ENCODE measurements at regions not wholly inside any gene's neighbourhood (a gene's known extent, or its start where the extent isn't known, plus 50 kb on each side); places are given as distances from the start of the nearest gene placed in this dataset.

- no TSS peak for BruUV-seq (replicated peaks)
- TF ChIP-seq CTCF (IDR thresholded peaks at IDR 0.05) (no peak), SIN3A (IDR thresholded peaks at IDR 0.05; ENCODE audit: borderline replicate concordance, insufficient read depth, low read depth, low read length) (no peak), TCF7L2 (IDR thresholded peaks at IDR 0.05; ENCODE audit: low read depth, low read length) (no peak), REST (IDR thresholded peaks at IDR 0.05; ENCODE audit: insufficient read depth in 1 of 2, low read depth in 2 of 2, low read length in 1 of 2) (no peak), POLR2AphosphoS5 (IDR thresholded peaks at IDR 0.05; ENCODE audit: low read depth, low read length) (no peak)
- Histone ChIP-seq H3K36me3 (ENCODE audit: control insufficient read depth, insufficient read depth, low read length) (no peaks in the 10 kb centered on the region), H3K4me3 (ENCODE audit: low read depth in 2 of 2, low read length in 2 of 2) (no peak overlapping the region), H3K4me1 (ENCODE audit: control insufficient read depth, insufficient read depth, low read length) (no peaks in the 10 kb centered on the region; the same call in 1 of the 2 replicates), H3K27ac (ENCODE audit: low read length) (peak overlapping the region; percentile 72; the same call in 1 of the 2 replicates), H3K9me3 (ENCODE audit: control insufficient read depth, insufficient read depth, low read depth, low read length) (no peaks in the 10 kb centered on the region), H3K27me3 (ENCODE audit: control insufficient read depth, insufficient read depth, low read length) (no peaks in the 10 kb centered on the region)
- intact Hi-C loops (cut with micrococcal nuclease; ENCODE audit: unreplicated experiment) (no loop called here), in situ Hi-C loops (cut with HindIII; ENCODE audit: low pct_unique_long_range_greater_than_20kb, low sequenced_read_pairs) (no loop called here)
- ATAC-seq (peak; percentile 71), DNase-seq (ENCODE audit: low read depth, low spot score) (no peak)
- ChIA-PET CTCF (no interaction called here), POLR2A (no interaction called here)
These were observed 425.1 kb upstream of the ROBO1 start for GRCh38 chr3:80192936-80193335.

- DNase-seq (ENCODE audit: low read depth, low spot score), result peak; percentile 72
- no peaks in the 10 kb centered on the region; the same call in 1 of the 2 replicates for H3K4me1 ChIP-seq (ENCODE audit: control insufficient read depth, insufficient read depth, low read length)
- peak; percentile 79 for ATAC-seq
- H3K27ac ChIP-seq (ENCODE audit: low read length), result peak overlapping the region; percentile 57
- POLR2A ChIA-PET, result no interaction called here
- CTCF ChIA-PET, result no interaction called here
- H3K9me3 ChIP-seq (ENCODE audit: control insufficient read depth, insufficient read depth, low read depth, low read length), result no peaks in the 10 kb centered on the region
- H3K4me3 ChIP-seq (ENCODE audit: low read depth in 2 of 2, low read length in 2 of 2), result no peak overlapping the region
- no peaks in the 10 kb centered on the region for H3K27me3 ChIP-seq (ENCODE audit: control insufficient read depth, insufficient read depth, low read length)
- intact Hi-C loops (cut with micrococcal nuclease; ENCODE audit: unreplicated experiment) (no loop called here), in situ Hi-C loops (cut with HindIII; ENCODE audit: low pct_unique_long_range_greater_than_20kb, low sequenced_read_pairs) (no loop called here)
- BruUV-seq (replicated peaks), result no TSS peak
- no peaks in the 10 kb centered on the region for H3K36me3 ChIP-seq (ENCODE audit: control insufficient read depth, insufficient read depth, low read length)
- no peak for TF ChIP-seq REST (IDR thresholded peaks at IDR 0.05; ENCODE audit: insufficient read depth in 1 of 2, low read depth in 2 of 2, low read length in 1 of 2)
- TF ChIP-seq POLR2AphosphoS5 (IDR thresholded peaks at IDR 0.05; ENCODE audit: low read depth, low read length), result no peak
- no peak for TF ChIP-seq SIN3A (IDR thresholded peaks at IDR 0.05; ENCODE audit: borderline replicate concordance, insufficient read depth, low read depth, low read length)
- no peak for TF ChIP-seq CTCF (IDR thresholded peaks at IDR 0.05)
- TF ChIP-seq TCF7L2 (IDR thresholded peaks at IDR 0.05; ENCODE audit: low read depth, low read length), result no peak
These were observed 422.3 kb upstream of the ROBO1 start for GRCh38 chr3:80190051-80190450.

Data from Panc1 (cell line).